ENCODE measurements at regions not wholly inside any gene's neighbourhood (a gene's known extent, or its start where the extent isn't known, plus 50 kb on each side); places are given as distances from the start of the nearest gene placed in this dataset.

DNA sequence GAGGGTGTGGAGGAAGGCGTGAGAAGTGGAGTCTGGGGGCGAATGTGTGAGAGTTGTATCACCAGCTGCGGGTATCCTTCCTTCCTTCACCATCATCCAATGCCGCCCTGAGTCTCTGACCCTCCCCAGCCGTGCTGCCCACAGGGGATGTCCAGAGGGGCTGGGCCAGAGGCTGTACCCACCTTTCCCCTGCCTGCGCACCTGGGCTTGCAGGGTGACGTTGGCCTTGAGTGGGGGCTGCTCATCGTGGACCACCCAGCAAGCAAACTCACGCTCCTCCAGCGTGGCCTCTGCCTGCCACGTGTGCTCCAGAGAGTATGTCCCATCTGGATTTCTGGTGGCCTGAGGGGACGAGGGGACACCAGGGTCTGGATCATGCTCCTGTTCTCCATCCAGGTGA, 116.9 kb upstream of the SIRPA start:
- no peaks in the 10 kb centered on the region for H3K36me3 ChIP-seq (replicated peaks)
- peaks cover 7% of the 10 kb centered on the region for H3K4me1 ChIP-seq
- 0 out of 2 replicates have a peak, but pooled peaks cover 2% of the 10 kb centered on the region for H3K27me3 ChIP-seq (ENCODE audit: low read depth)
- H3K9me3 ChIP-seq = no peaks in the 10 kb centered on the region
- in situ Hi-C loops (cut with MboI; ENCODE audit: low sequenced_read_pairs) = no loop called here
- H3K4me3 ChIP-seq = no peak overlapping the region
- no peak for DNase-seq (ENCODE audit: low spot score in 2 of 2)

DNA sequence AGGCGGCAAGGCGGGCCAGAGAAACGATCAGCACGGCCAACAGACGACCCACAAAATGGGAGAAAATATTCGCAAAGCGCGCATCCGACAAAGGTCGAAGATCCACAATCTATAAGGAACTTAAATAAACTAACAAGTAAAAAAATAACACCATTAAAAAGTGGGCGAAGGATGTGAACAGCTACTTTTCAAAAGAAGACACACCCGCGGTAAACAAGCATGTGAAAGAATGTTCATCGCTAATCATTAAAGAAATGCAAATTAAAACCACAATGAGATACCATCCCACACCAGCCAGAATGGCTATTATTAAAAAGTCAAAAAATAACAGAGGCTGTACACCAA, 117.8 kb upstream of the SIRPA start:
- peaks cover 7% of the 10 kb centered on the region for H3K4me1 ChIP-seq
- in situ Hi-C loops (cut with MboI; ENCODE audit: low sequenced_read_pairs) = no loop called here
- peak overlapping the region; percentile 50 for H3K4me3 ChIP-seq
- H3K9me3 ChIP-seq = no peaks in the 10 kb centered on the region
- 0 out of 2 replicates have a peak, but pooled peaks cover 2% of the 10 kb centered on the region for H3K27me3 ChIP-seq (ENCODE audit: low read depth)
- H3K36me3 ChIP-seq (replicated peaks) = no peaks in the 10 kb centered on the region
- no peak for DNase-seq (ENCODE audit: low spot score in 2 of 2)

DNA sequence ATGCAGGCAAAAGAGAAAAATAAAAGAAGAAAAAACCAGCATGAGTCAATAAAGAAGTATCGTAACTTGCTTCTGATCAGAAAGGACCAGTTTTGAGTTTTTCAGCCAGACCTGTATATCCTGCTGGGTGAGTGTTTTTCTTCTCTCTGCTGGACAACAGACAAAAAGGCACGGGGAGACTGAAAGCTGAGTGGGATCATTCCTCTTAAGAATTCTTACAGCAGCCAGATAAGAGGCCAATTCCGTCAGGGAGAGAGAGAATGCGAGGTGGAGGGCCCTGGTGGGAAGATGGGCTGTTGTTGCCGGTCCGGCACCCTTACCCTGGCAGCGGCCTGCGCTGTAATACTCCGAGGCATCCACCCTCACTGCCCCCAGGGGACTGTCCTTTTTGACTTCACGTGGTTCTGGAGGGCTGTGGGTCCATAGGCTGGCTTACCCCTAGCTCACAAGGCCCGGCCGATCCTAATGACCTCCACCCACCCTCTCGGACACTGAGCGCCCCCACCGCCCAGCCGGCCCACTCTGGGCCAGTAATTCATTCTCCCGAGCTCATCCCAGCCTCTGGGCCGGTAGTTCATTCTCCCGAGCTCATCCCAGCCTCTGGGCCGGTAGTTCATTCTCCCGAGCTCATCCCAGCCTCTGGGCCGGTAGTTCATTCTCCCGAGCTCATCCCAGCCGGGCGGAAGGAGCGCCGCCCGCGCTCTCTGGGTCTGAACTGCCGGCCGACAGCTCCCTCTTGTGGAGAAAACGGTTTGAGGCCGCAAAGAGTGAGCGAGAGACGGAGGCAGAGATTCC, 118.3 kb upstream of the SIRPA start:
- H3K4me3 ChIP-seq = peak overlapping the region; percentile 50
- in situ Hi-C loops (cut with MboI; ENCODE audit: low sequenced_read_pairs) = no loop called here
- H3K4me1 ChIP-seq = peaks cover 7% of the 10 kb centered on the region

DNA sequence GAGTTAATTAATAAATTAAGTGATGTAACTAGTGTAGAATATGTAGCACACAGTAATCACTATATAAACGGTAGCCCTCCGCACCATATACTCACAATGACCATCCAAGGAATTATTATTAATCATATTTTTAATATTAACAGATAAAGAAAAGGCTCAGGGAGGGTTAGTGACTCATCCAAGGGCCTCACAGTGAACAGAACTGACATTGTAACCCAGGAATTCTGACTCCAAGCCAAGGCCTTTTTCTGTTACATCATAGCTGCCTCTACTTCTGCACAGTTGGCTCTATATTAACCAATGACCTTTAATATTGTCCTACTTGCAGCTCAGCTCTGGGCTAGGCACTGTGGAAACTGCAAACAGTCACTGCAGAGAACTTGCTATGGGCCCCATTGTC, 117.5 kb upstream of the SIRPG start:
- in situ Hi-C loops (cut with MboI; ENCODE audit: low sequenced_read_pairs) = no loop called here
- no peaks in the 10 kb centered on the region for H3K36me3 ChIP-seq (replicated peaks)
- H3K9me3 ChIP-seq = no peaks in the 10 kb centered on the region
- DNase-seq (ENCODE audit: low spot score in 2 of 2) = no peak
- peaks cover 7% of the 10 kb centered on the region for H3K4me1 ChIP-seq
- no peaks in the 10 kb centered on the region for H3K27me3 ChIP-seq (ENCODE audit: low read depth)
- no peak overlapping the region for H3K4me3 ChIP-seq

More for the DNA sequence above, 118.3 kb upstream of the SIRPA start:
- Histone ChIP-seq H3K9me3 (no peaks in the 10 kb centered on the region), H3K27me3 (ENCODE audit: low read depth) (0 out of 2 replicates have a peak, but pooled peaks cover 2% of the 10 kb centered on the region), H3K36me3 (replicated peaks) (no peaks in the 10 kb centered on the region)
- DNase-seq (ENCODE audit: low spot score in 2 of 2) = peak; percentile 52 to 92

DNA sequence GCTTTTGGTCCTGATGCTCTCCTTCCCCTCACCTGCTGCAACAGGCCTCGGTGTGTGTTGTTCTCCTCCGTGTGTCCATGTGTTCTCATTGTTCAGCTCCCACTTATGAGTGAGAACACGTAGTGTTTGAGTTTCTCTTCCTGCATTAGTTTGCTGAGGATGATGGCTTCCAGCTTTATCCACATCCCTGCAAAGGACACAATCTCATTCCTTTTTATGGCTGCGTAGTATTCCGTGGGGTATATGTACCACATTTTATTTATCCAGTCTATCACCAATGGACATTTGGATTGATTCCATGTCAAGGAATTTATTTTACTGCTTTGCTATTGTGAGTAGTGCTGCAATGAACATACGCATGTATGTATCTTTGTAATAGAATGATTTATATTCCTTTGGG, 116.9 kb upstream of the SIRPG start:
- Histone ChIP-seq H3K9me3 (no peaks in the 10 kb centered on the region), H3K4me1 (peaks cover 7% of the 10 kb centered on the region), H3K36me3 (replicated peaks) (no peaks in the 10 kb centered on the region), H3K27me3 (ENCODE audit: low read depth) (no peaks in the 10 kb centered on the region), H3K4me3 (no peak overlapping the region)
- no peak for DNase-seq (ENCODE audit: low spot score in 2 of 2)
- in situ Hi-C loops (cut with MboI; ENCODE audit: low sequenced_read_pairs) = no loop called here

DNA sequence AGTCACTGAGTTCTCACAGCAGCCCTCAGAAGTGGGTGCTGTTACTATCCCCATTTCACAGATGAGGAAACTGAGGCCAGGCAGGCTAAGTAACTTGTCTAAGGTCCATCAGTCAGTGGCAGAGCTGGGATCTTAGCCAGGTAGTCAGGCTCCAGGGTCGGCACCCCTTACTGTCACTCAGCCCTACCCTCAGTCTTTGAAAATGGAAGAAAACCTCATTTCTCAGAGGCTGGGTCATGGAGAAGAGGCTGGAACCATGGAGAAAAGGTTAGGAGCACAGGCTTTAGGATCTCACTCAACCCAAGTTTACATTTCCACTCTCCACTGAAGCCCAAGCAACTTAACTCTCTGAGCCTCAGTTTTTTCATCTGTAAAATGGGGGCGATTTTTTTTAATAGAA, 116.2 kb upstream of the SIRPG start:
- no peak for DNase-seq (ENCODE audit: low spot score in 2 of 2)
- Histone ChIP-seq H3K9me3 (no peaks in the 10 kb centered on the region), H3K4me3 (no peak overlapping the region), H3K36me3 (replicated peaks) (no peaks in the 10 kb centered on the region), H3K27me3 (ENCODE audit: low read depth) (no peaks in the 10 kb centered on the region), H3K4me1 (peaks cover 7% of the 10 kb centered on the region)
- in situ Hi-C loops (cut with MboI; ENCODE audit: low sequenced_read_pairs) = no loop called here

DNA sequence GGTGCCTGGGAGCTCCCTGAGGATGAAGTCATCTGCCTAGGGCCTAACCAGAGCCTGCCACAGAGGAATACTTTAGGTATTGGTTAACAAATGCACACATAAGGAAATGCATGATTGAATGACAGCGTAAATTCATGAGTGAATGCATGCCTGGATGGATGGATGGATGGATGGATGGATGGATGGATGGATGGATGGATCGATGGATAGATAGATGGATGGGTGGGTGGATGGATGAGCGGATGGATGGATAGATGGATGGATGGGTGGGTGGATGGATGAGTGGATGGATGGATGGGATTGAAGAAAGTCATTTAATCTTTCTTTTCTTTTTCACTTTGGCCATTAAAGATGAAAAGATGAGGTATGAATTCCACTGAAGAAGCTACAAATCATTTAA, 111.9 kb upstream of the SIRPG start:
- Histone ChIP-seq H3K4me1 (no peaks in the 10 kb centered on the region), H3K27me3 (ENCODE audit: low read depth) (0 out of 2 replicates have a peak, but pooled peaks cover 5% of the 10 kb centered on the region), H3K9me3 (no peaks in the 10 kb centered on the region), H3K4me3 (no peak overlapping the region), H3K36me3 (replicated peaks) (no peaks in the 10 kb centered on the region)
- DNase-seq (ENCODE audit: low spot score in 2 of 2) = no peak
- in situ Hi-C loops (cut with MboI; ENCODE audit: low sequenced_read_pairs) = no loop called here

DNA sequence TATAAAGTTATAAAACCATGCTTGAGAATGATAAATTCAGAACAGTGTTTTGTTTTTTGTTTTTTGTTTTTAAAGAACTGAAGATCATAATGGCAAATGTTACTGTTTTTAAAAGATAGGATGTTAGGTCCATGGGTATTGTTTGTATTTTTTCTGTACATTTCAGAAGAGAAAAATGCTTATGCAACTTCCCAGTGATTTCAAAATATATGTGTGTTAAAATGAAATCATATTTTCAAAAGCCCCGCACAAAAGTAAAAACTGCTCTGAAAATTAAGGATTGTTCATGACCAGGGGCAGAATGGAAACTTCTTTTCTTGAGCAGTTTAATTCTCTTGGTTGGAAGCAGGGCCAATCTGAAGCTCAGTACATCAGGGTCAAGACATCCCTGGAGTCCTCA, 109.2 kb upstream of the SIRPG start:
- Histone ChIP-seq H3K4me1 (no peaks in the 10 kb centered on the region), H3K9me3 (no peaks in the 10 kb centered on the region), H3K27me3 (ENCODE audit: low read depth) (peaks cover 12% of the 10 kb centered on the region; the same call in 1 of the 2 replicates), H3K36me3 (replicated peaks) (no peaks in the 10 kb centered on the region), H3K4me3 (no peak overlapping the region)
- no peak for DNase-seq (ENCODE audit: low spot score in 2 of 2)
- in situ Hi-C loops (cut with MboI; ENCODE audit: low sequenced_read_pairs) = no loop called here

DNA sequence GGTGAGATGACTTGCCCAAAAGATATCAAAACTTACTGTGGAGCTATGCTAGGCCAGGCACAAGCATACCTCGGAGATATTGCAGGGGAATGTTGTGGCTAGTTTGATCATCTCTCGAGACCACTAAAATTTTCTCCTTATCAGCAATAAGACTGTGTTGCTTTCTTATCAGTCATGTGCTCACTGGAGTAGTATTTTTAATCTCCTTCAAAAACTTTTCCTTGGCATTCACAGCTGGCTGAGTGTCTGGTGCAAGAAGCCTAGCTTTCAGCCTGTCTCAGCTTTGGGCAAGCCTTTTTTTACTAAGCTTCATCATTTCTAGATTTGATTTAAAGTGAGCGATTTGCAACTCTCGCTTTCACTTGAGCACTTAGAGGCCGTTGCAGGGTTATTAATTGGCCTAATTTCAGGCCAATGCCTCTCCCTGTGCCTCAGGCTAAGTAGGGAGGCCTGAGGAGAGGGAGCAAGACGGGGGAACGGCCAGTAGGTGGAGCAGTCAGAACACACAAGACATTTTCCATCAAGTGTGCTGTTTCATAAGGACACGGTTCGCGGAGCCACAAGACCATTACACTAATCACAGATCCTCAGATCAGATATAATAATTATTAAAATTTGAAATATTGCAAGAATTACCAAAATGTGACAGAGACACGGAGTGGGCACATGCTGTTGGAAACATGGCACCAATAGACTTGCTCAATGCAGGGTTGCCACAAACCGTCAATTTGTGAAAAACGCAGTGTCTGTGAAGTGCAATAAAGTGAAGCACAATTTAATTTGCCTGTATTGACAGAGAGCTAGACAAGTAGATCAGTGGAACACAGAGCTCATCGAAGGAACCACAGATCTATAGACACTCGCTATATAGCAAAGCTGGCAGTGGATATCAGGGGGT, 106.8 kb upstream of the SIRPG start:
- Histone ChIP-seq H3K4me1 (no peaks in the 10 kb centered on the region), H3K27me3 (ENCODE audit: low read depth) (peaks cover 25% of the 10 kb centered on the region), H3K4me3 (no peak overlapping the region), H3K9me3 (no peaks in the 10 kb centered on the region), H3K36me3 (replicated peaks) (no peaks in the 10 kb centered on the region)
- DNase-seq (ENCODE audit: low spot score in 2 of 2) = peak; percentile 72 to 83
- in situ Hi-C loops (cut with MboI; ENCODE audit: low sequenced_read_pairs) = no loop called here

DNA sequence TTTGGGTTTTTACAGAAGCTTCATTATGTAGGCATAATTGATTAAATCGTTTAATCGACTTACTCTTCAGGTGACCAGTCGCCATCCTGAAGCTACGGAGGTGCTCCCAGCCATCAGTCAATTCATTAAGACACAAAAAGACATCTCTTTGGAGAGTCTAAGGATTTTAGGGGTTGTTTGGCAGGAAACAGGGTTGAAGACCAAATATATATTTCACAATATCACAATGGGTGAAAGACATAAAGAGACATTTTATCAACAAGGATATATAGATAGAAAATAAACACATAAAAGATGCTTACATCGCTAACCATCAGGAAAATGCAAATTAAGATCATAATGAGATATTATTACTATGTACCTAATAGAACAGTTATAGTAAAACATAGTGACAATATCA, 104.0 kb upstream of the SIRPG start:
- Histone ChIP-seq H3K4me1 (no peaks in the 10 kb centered on the region), H3K27me3 (ENCODE audit: low read depth) (peaks cover 29% of the 10 kb centered on the region), H3K4me3 (no peak overlapping the region), H3K36me3 (replicated peaks) (no peaks in the 10 kb centered on the region), H3K9me3 (no peaks in the 10 kb centered on the region)
- no peak for DNase-seq (ENCODE audit: low spot score in 2 of 2)
- in situ Hi-C loops (cut with MboI; ENCODE audit: low sequenced_read_pairs) = no loop called here

DNA sequence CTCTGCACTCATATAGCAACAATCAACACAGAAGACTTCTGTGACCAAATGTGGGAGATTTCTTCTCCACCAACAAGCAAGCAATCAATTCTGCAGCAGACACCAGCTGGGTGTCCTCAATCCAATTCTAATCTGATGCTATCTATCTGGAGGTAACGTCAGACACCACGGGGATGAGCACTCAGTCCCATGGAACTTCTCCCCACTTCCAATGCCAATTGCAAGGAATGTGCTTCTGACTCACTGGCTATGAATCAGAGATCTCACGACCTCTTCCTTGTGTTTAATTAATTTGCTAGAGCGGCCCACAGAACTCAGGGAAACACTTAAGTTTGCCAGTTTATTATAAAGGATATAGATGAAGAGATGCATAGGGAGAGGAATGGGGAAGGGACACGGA, 103.5 kb upstream of the SIRPG start:
- in situ Hi-C loops (cut with MboI; ENCODE audit: low sequenced_read_pairs) = no loop called here
- no peaks in the 10 kb centered on the region for H3K4me1 ChIP-seq
- DNase-seq (ENCODE audit: low spot score in 2 of 2) = no peak
- H3K36me3 ChIP-seq (replicated peaks) = no peaks in the 10 kb centered on the region
- peaks cover 26% of the 10 kb centered on the region for H3K27me3 ChIP-seq (ENCODE audit: low read depth)
- no peak overlapping the region for H3K4me3 ChIP-seq
- no peaks in the 10 kb centered on the region for H3K9me3 ChIP-seq

DNA sequence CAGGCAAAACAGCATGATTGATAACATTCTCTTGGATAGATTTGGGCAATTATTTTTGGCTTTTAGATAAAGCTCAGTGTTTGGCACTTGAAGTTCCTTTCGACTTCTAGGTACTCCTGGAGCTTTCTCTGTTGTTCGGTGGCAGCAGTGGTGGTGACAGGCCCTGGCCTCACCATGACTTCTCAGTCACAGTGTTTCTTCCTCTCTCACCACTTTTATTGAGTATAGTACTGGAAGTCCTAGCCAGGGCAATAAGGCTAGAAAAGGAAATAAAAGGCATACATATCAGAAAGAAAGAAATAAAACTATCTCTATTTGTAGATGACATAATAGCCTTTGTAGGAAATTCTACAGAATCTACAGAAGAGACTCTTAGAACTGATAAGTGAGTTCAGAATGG, 101.2 kb upstream of the SIRPG start:
- no peaks in the 10 kb centered on the region for H3K36me3 ChIP-seq (replicated peaks)
- no peaks in the 10 kb centered on the region for H3K9me3 ChIP-seq
- no peak overlapping the region for H3K4me3 ChIP-seq
- peaks cover 4% of the 10 kb centered on the region; the same call in 1 of the 2 replicates for H3K4me1 ChIP-seq
- no peak for DNase-seq (ENCODE audit: low spot score in 2 of 2)
- H3K27me3 ChIP-seq (ENCODE audit: low read depth) = peaks cover 28% of the 10 kb centered on the region
- in situ Hi-C loops (cut with MboI; ENCODE audit: low sequenced_read_pairs) = no loop called here

DNA sequence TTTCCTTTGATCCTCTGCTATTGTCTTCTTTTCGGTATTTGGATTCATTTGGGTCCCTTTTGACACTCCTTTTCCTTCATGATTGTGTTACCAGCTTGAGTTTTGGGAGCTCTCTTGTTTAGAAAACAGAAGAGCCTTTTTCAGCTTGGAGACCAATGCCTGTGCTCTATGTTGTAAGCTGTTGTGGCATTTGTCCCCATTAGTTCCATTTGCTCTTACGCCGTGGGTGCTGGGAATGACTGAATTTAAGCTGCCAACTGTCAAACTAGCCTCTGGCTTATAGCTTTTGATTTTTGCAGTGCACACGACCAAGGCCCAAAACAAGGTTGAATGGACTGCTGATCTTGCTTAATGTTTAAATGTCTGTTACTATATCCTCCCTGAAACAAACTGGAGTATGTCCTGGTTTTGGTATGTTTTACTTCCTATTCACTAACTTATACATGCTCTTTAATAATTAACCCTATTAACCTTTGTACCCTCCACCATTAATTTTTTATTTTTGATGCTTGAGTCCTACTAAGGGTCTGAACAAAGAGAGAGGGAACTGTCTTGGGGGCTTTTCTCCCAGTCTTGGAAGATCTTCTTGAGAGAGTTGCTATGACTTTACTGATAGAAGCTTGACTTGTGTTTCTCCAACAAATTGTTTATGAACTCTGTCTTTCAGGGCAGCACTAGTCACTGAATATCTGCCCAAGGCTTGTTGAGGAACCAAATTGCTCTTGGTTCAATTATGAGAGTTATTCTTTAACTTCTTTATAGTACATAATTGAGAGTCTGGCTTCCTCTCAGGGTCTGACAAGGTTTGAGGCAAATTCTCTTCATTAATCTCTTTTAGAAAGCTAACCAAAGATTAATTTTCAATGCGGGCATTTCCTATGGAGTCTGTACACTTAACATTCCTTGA, 100.3 kb upstream of the SIRPG start:
- Histone ChIP-seq H3K36me3 (replicated peaks) (no peaks in the 10 kb centered on the region), H3K4me1 (peaks cover 4% of the 10 kb centered on the region; the same call in 1 of the 2 replicates), H3K27me3 (ENCODE audit: low read depth) (peaks cover 29% of the 10 kb centered on the region), H3K4me3 (no peak overlapping the region), H3K9me3 (no peaks in the 10 kb centered on the region)
- no peak for DNase-seq (ENCODE audit: low spot score in 2 of 2)
- in situ Hi-C loops (cut with MboI; ENCODE audit: low sequenced_read_pairs) = no loop called here
